SK-N-SH (cell line): ENCODE measurements at regions not wholly inside any gene's neighbourhood (a gene's known extent, or its start where the extent isn't known, plus 50 kb on each side); places are given as distances from the start of the nearest gene placed in this dataset.

Source experiments
- CTCF ChIA-PET: fragments of 300-600, 350-600 bp; formaldehyde crosslinking; extraction: SDS; loops from one replicate; lab custom pipeline; 2021; lab: Yijun Ruan, JAX
- POLR2A ChIA-PET: fragments of 350-600 bp; sonication (Branson Sonifier 250); formaldehyde crosslinking; extraction: SDS; loops from one replicate; lab custom pipeline; 2020; ENCODE audit warnings: antibody characterized with exemption, inconsistent platforms; lab: Yijun Ruan, JAX
- DNase-seq: peaks from one replicate; pipeline ENCODE4 v3.0.0; 2012
- H2AFZ ChIP-seq: fragments of 200-600 bp; sonication (generic); 2 replicates; pipeline ENCODE4 v1.8.1; 2016; ENCODE audit warnings: antibody characterized with exemption, mild to moderate bottlenecking, low read depth
- H3F3A ChIP-seq: fragments of 200-600 bp; sonication (generic); replicated peaks from 2 replicates; pipeline ENCODE3; 2016; ENCODE audit warnings: antibody characterized with exemption, mild to moderate bottlenecking; ENCODE audit not compliant: insufficient read depth
- H3K27ac ChIP-seq, 2 experiments: fragments of 200-500 bp in 1 of 2; fragments of 200-600 bp in 1 of 2; sonication (Bioruptor generic) in 1 of 2; sonication (generic), shearing (Covaris generic) in 1 of 2; 2 replicates each; pipeline versions ENCODE4 v1.5.1 to v1.6.1; 2014 to 2016; ENCODE audit warnings: low read depth in 2 of 2, inconsistent platforms in 1 of 2, low read length in 1 of 2, mild to moderate bottlenecking in 1 of 2, mixed read lengths in 1 of 2
- H3K27me3 ChIP-seq: fragments of 200-600 bp; sonication (generic), shearing (Covaris generic); 2 replicates; pipeline ENCODE4 v1.6.1; 2016; ENCODE audit warnings: mixed run types; ENCODE audit not compliant: insufficient read depth
- H3K36me3 ChIP-seq, 2 experiments: fragments of 200-500 bp in 1 of 2; fragments of 200-600 bp in 1 of 2; sonication (Bioruptor generic) in 1 of 2; sonication (generic) in 1 of 2; replicated peaks in 1 of 2; 2 replicates each; pipeline versions ENCODE3 to v1.5.1; 2014 to 2016; ENCODE audit warnings: low read length in 1 of 2, mild to moderate bottlenecking in 1 of 2; ENCODE audit not compliant: insufficient read depth in 2 of 2, control insufficient read depth in 1 of 2
- H3K4me1 ChIP-seq, 2 experiments: fragments of 200-500 bp in 1 of 2; fragments of 200-600 bp in 1 of 2; sonication (Bioruptor generic) in 1 of 2; sonication (generic), shearing (Covaris generic) in 1 of 2; 2 replicates each; pipeline versions ENCODE4 v1.5.1 to v1.6.1; 2014 to 2016; ENCODE audit warnings: low read depth in 1 of 2, low read length in 1 of 2, mixed run types in 1 of 2; ENCODE audit not compliant: insufficient read depth in 2 of 2, control insufficient read depth in 1 of 2
- H3K4me2 ChIP-seq: fragments of 200-600 bp; sonication (generic), shearing (Covaris generic); 2 replicates; pipeline ENCODE4 v1.6.1; 2017; ENCODE audit warnings: mixed run types
- H3K4me3 ChIP-seq, 2 experiments: fragments of 200-500 bp in 1 of 2; fragments of 200-600 bp in 1 of 2; sonication (Bioruptor generic) in 1 of 2; sonication (generic), shearing (Covaris generic) in 1 of 2; 2 replicates each; pipeline versions ENCODE4 v1.5.1 to v1.8.1; 2014 to 2016; ENCODE audit warnings: low read depth in 2 of 2, inconsistent platforms in 1 of 2, low read length in 1 of 2, mild to moderate bottlenecking in 1 of 2, mixed read lengths in 1 of 2, moderate library complexity in 1 of 2
- H3K79me2 ChIP-seq: fragments of 200-600 bp; sonication (generic); 2 replicates; pipeline ENCODE4 v1.8.1; 2017; ENCODE audit warnings: mild to moderate bottlenecking; ENCODE audit not compliant: insufficient read depth
- H3K9ac ChIP-seq: fragments of 200-600 bp; sonication (generic); 2 replicates; pipeline ENCODE4 v1.6.1; 2017; ENCODE audit warnings: mixed run types
- H3K9me2 ChIP-seq: fragments of 200-600 bp; sonication (generic); 2 replicates; pipeline ENCODE4 v1.6.1; 2017; ENCODE audit warnings: mixed run types
- H3K9me3 ChIP-seq: fragments of 200-600 bp; sonication (generic); 2 replicates; pipeline ENCODE4 v1.6.1; 2017; ENCODE audit warnings: mixed run types, mild to moderate bottlenecking, moderate library complexity
- H4K20me1 ChIP-seq: fragments of 200-600 bp; sonication (generic); 2 replicates; pipeline ENCODE4 v1.6.1; 2017; ENCODE audit warnings: mild to moderate bottlenecking, mixed run types; ENCODE audit not compliant: insufficient read depth
- CHD2 ChIP-seq: fragments of 150-350 bp; IDR thresholded peaks from 2 replicates; pipeline ENCODE4 v1.6.1; 2018; ENCODE audit warnings: low read length; ENCODE audit not compliant: partially characterized antibody
- ELF1 ChIP-seq: IDR thresholded peaks from 2 replicates; pipeline ENCODE4 v1.4.0; 2012
- EZH2phosphoT487 ChIP-seq: fragments of 200-600 bp; sonication (generic); IDR thresholded peaks from 2 replicates; pipeline ENCODE4 v1.6.1; 2017; ENCODE audit warnings: low read depth, mixed run types, mild to moderate bottlenecking, antibody characterized with exemption, moderate library complexity, borderline replicate concordance
- MXI1 ChIP-seq: IDR thresholded peaks from 2 replicates; pipeline ENCODE4 v1.6.1; 2012; ENCODE audit warnings: mild to moderate bottlenecking, low read depth, low read length, improper control_type of control experiment
- NFIC ChIP-seq: IDR thresholded peaks from 2 replicates; pipeline ENCODE4 v1.4.0; 2012; ENCODE audit warnings: borderline replicate concordance
- NRF1 ChIP-seq: IDR thresholded peaks from 2 replicates; pipeline ENCODE4 v1.6.1; 2012; ENCODE audit warnings: low read depth, mild to moderate bottlenecking, low read length
- POLR2AphosphoS5 ChIP-seq: IDR thresholded peaks from 2 replicates; pipeline ENCODE4 v1.6.1; 2012; ENCODE audit warnings: low read depth, low read length
- RCOR1 ChIP-seq: fragments of 150-350 bp; IDR thresholded peaks from 2 replicates; pipeline ENCODE4 v1.6.1; 2017; ENCODE audit warnings: antibody characterized with exemption, low read length
- RXRA ChIP-seq: IDR thresholded peaks from 2 replicates; pipeline ENCODE4 v1.4.0; 2012; ENCODE audit warnings: low read depth, mild to moderate bottlenecking, borderline replicate concordance
- TEAD4 ChIP-seq: IDR thresholded peaks from 2 replicates; pipeline ENCODE4 v1.4.0; 2012; ENCODE audit warnings: mild to moderate bottlenecking, borderline replicate concordance; ENCODE audit not compliant: insufficient read depth
- ZBTB33 ChIP-seq: IDR thresholded peaks from 2 replicates; pipeline ENCODE4 v1.4.0; 2012; ENCODE audit warnings: low read depth, borderline replicate concordance
- WGBS: methylation state at CpG from one replicate; pipeline ENCODE4 v1.1.6; 2017; ENCODE audit warnings: low lambda C conversion rate; 5-methylcytosine and 5-hydroxymethylcytosine counted together
- TF ChIP-seq, protein P1 (sequence below): fragments of 150-350 bp; IDR thresholded peaks from 2 replicates; pipeline ENCODE4 v1.6.1; 2016; ENCODE audit warnings: mild to moderate bottlenecking, low read depth, low read length
- TF ChIP-seq, protein P2 (sequence below): fragments of 200-600 bp; sonication (generic); IDR thresholded peaks from 2 replicates; pipeline ENCODE4 v1.6.1; 2017; ENCODE audit warnings: antibody characterized with exemption, mild to moderate bottlenecking, moderate library complexity
- TF ChIP-seq, protein P3 (sequence below): IDR thresholded peaks from 2 replicates; pipeline ENCODE4 v1.4.0; 2012; ENCODE audit warnings: low read depth, borderline replicate concordance
- TF ChIP-seq, protein P4 (sequence below): fragments of 150-350 bp; IDR thresholded peaks from 2 replicates; pipeline ENCODE4 v1.6.1; 2017; ENCODE audit warnings: antibody characterized with exemption, low read length, low read depth, borderline replicate concordance
- TF ChIP-seq, protein P5 (sequence below): IDR thresholded peaks from 2 replicates; pipeline ENCODE4 v1.4.0; 2012; ENCODE audit warnings: low read depth

DNA sequence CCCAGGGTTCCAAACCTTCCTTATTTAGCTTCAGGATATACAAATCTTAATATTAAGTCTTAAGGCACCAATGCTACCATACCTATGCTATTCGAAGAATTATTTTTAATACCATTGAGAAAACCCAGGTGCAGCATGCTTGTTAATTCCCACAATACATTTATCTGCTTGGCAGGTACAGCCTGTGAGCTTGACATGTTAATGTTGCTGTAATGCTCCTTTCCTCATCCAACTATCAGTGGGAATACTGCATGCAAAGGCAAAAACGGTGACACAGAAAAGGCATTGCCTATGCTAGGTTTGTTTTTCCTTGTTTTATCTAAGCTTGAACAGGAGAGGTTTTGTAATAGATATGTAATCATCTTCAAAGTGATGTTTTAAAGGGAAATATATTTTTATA is 135.7 kb upstream of the COX7C start:
- no peak overlapping the region for H3K4me3 ChIP-seq
- no peak overlapping the region for H3K9ac ChIP-seq
- H3K27ac ChIP-seq, result no peak overlapping the region
- no peaks in the 10 kb centered on the region for H3K27me3 ChIP-seq
- H3K4me2 ChIP-seq, result no peak overlapping the region
- H3K36me3 ChIP-seq, result no peaks in the 10 kb centered on the region
- no peaks in the 10 kb centered on the region for H3K9me3 ChIP-seq
- H3K79me2 ChIP-seq, result no peaks in the 10 kb centered on the region
- no peaks in the 10 kb centered on the region for H3K4me1 ChIP-seq
- ChIA-PET CTCF (no interaction called here), POLR2A (no interaction called here)
- WGBS, result 11% methylated on average over 2 of the region's 2 CpGs
- no peak for DNase-seq
- no peaks in the 10 kb centered on the region for H3K9me2 ChIP-seq
- no peaks in the 10 kb centered on the region for H4K20me1 ChIP-seq
- TF ChIP-seq NFIC (no peak), CHD2 (no peak)
- TF ChIP-seq, protein P1, sequence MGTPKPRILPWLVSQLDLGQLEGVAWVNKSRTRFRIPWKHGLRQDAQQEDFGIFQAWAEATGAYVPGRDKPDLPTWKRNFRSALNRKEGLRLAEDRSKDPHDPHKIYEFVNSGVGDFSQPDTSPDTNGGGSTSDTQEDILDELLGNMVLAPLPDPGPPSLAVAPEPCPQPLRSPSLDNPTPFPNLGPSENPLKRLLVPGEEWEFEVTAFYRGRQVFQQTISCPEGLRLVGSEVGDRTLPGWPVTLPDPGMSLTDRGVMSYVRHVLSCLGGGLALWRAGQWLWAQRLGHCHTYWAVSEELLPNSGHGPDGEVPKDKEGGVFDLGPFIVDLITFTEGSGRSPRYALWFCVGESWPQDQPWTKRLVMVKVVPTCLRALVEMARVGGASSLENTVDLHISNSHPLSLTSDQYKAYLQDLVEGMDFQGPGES, result no peak
- TF ChIP-seq, protein P2, sequence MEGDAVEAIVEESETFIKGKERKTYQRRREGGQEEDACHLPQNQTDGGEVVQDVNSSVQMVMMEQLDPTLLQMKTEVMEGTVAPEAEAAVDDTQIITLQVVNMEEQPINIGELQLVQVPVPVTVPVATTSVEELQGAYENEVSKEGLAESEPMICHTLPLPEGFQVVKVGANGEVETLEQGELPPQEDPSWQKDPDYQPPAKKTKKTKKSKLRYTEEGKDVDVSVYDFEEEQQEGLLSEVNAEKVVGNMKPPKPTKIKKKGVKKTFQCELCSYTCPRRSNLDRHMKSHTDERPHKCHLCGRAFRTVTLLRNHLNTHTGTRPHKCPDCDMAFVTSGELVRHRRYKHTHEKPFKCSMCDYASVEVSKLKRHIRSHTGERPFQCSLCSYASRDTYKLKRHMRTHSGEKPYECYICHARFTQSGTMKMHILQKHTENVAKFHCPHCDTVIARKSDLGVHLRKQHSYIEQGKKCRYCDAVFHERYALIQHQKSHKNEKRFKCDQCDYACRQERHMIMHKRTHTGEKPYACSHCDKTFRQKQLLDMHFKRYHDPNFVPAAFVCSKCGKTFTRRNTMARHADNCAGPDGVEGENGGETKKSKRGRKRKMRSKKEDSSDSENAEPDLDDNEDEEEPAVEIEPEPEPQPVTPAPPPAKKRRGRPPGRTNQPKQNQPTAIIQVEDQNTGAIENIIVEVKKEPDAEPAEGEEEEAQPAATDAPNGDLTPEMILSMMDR, result no peak
- TF ChIP-seq, protein P3, sequence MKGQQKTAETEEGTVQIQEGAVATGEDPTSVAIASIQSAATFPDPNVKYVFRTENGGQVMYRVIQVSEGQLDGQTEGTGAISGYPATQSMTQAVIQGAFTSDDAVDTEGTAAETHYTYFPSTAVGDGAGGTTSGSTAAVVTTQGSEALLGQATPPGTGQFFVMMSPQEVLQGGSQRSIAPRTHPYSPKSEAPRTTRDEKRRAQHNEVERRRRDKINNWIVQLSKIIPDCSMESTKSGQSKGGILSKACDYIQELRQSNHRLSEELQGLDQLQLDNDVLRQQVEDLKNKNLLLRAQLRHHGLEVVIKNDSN, result no peak
- H3F3A ChIP-seq, result no peaks in the 10 kb centered on the region
- no peak overlapping the region for H2AFZ ChIP-seq

GRCh38 chr5:86493777-86494176 is 124.0 kb upstream of the COX7C start:
- Histone ChIP-seq H3K36me3 (no peaks in the 10 kb centered on the region), H3K27ac (no peak overlapping the region), H2AFZ (no peak overlapping the region), H3K4me1 (no peaks in the 10 kb centered on the region), H3K9me3 (no peaks in the 10 kb centered on the region), H3K4me3 (no peak overlapping the region), H3K4me2 (no peak overlapping the region), H3K9ac (no peak overlapping the region), H3K79me2 (no peaks in the 10 kb centered on the region), H3K27me3 (no peaks in the 10 kb centered on the region; the same call in 1 of the 2 replicates), H3K9me2 (no peaks in the 10 kb centered on the region), H4K20me1 (no peaks in the 10 kb centered on the region), H3F3A (no peaks in the 10 kb centered on the region)
- POLR2A ChIA-PET, result no interaction called here
- 4% methylated on average over 1 of the region's 1 CpG for WGBS
- no peak for DNase-seq
- TF ChIP-seq, protein P2, result no peak
- TF ChIP-seq TEAD4 (no peak), EZH2phosphoT487 (no peak), POLR2AphosphoS5 (no peak), RCOR1 (no peak), ZBTB33 (no peak), RXRA (no peak), NFIC (no peak), MXI1 (no peak), ELF1 (no peak), NRF1 (no peak), CHD2 (no peak)
- TF ChIP-seq, protein P4, sequence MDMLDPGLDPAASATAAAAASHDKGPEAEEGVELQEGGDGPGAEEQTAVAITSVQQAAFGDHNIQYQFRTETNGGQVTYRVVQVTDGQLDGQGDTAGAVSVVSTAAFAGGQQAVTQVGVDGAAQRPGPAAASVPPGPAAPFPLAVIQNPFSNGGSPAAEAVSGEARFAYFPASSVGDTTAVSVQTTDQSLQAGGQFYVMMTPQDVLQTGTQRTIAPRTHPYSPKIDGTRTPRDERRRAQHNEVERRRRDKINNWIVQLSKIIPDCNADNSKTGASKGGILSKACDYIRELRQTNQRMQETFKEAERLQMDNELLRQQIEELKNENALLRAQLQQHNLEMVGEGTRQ, result no peak
- TF ChIP-seq, protein P5, sequence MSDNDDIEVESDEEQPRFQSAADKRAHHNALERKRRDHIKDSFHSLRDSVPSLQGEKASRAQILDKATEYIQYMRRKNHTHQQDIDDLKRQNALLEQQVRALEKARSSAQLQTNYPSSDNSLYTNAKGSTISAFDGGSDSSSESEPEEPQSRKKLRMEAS, result no peak
- CTCF ChIA-PET, result no interaction called here
